ENCODE measurements at regions not wholly inside any gene's neighbourhood (a gene's known extent, or its start where the extent isn't known, plus 50 kb on each side); places are given as distances from the start of the nearest gene placed in this dataset.

DNA sequence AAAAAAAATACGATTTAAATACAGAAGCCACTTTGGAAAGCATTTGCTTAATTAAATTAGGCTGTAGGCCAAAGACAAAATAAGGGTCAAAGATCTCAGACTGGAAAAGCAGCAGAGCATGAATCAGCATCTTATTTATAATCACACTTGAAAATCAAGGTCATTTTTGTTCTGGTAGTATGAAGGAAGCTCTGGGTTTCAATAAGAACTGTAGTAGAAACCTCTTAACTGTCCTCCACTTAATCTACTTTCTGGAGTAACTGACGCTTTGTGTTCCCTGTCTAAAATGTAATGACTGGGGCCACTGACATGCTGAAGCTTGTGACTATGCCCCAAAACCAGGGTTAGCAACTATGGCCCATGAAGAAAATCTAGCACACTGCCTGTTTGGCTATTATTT, 450.7 kb upstream of the ZP4 start:
- Histone ChIP-seq H3K9ac (ENCODE audit: low read depth, low read length, poor library complexity, severe bottlenecking) (no peak overlapping the region), H2AFZ (ENCODE audit: low read length) (no peak overlapping the region), H3F3A (ENCODE audit: low read depth) (no peaks in the 10 kb centered on the region), H3K27me3 (ENCODE audit: insufficient read depth, low read length, poor library complexity, severe bottlenecking) (no peaks in the 10 kb centered on the region), H4K20me1 (ENCODE audit: insufficient read depth, low read length, poor library complexity, severe bottlenecking) (no peaks in the 10 kb centered on the region), H3K79me2 (ENCODE audit: insufficient read depth, low read length) (no peaks in the 10 kb centered on the region), H3K4me2 (ENCODE audit: low read depth, low read length, poor library complexity, severe bottlenecking) (no peak overlapping the region), H3K4me3 (ENCODE audit: low read length, poor library complexity, severe bottlenecking) (no peak overlapping the region), H3K4me1 (ENCODE audit: insufficient read depth, low read length, poor library complexity, severe bottlenecking) (no peaks in the 10 kb centered on the region), H3K36me3 (ENCODE audit: insufficient read depth, low read length) (no peaks in the 10 kb centered on the region), H3K9me2 (replicated peaks; ENCODE audit: low read depth, low read length) (no peaks in the 10 kb centered on the region), H3K9me3 (ENCODE audit: insufficient read depth, low read depth, low read length) (no peaks in the 10 kb centered on the region; the same call in 1 of the 2 replicates)
- TF ChIP-seq EZH2phosphoT487 (IDR thresholded peaks at IDR 0.05; ENCODE audit: borderline replicate concordance) (no peak), CTCF (conservative IDR thresholded peaks at IDR 0.05; ENCODE audit: low read length) (no peak)

DNA sequence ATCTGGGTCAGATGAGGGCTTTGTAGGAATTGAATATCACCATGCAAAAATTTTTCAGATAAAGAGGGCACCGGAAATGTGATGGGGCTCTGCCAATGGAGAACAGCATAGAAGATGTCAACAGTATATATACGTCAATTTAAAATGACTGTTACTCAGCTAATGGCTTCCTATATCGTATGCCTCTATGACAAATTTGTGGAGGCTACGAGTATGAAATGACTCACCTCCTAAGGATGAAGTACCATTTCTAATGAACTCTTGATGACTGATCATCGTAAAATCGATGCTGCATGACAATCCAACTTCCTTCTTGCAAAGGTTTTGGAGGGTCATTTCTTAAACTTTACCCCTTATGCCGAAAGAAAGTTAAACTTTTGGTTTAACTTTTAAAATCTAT, 450.3 kb upstream of the ZP4 start:
- H3K36me3 ChIP-seq (ENCODE audit: insufficient read depth, low read length) = no peaks in the 10 kb centered on the region
- H3F3A ChIP-seq (ENCODE audit: low read depth) = no peaks in the 10 kb centered on the region
- no peak overlapping the region for H3K9ac ChIP-seq (ENCODE audit: low read depth, low read length, poor library complexity, severe bottlenecking)
- no peaks in the 10 kb centered on the region for H3K27me3 ChIP-seq (ENCODE audit: insufficient read depth, low read length, poor library complexity, severe bottlenecking)
- TF ChIP-seq CTCF (conservative IDR thresholded peaks at IDR 0.05; ENCODE audit: low read length) (no peak), EZH2phosphoT487 (IDR thresholded peaks at IDR 0.05; ENCODE audit: borderline replicate concordance) (no peak)
- H3K9me3 ChIP-seq (ENCODE audit: insufficient read depth, low read depth, low read length) = no peaks in the 10 kb centered on the region; the same call in 1 of the 2 replicates
- H3K4me1 ChIP-seq (ENCODE audit: insufficient read depth, low read length, poor library complexity, severe bottlenecking) = no peaks in the 10 kb centered on the region
- no peaks in the 10 kb centered on the region for H3K79me2 ChIP-seq (ENCODE audit: insufficient read depth, low read length)
- H3K4me2 ChIP-seq (ENCODE audit: low read depth, low read length, poor library complexity, severe bottlenecking) = no peak overlapping the region
- H2AFZ ChIP-seq (ENCODE audit: low read length) = no peak overlapping the region
- no peaks in the 10 kb centered on the region for H4K20me1 ChIP-seq (ENCODE audit: insufficient read depth, low read length, poor library complexity, severe bottlenecking)
- H3K9me2 ChIP-seq (replicated peaks; ENCODE audit: low read depth, low read length) = no peaks in the 10 kb centered on the region
- no peak overlapping the region for H3K4me3 ChIP-seq (ENCODE audit: low read length, poor library complexity, severe bottlenecking)

DNA sequence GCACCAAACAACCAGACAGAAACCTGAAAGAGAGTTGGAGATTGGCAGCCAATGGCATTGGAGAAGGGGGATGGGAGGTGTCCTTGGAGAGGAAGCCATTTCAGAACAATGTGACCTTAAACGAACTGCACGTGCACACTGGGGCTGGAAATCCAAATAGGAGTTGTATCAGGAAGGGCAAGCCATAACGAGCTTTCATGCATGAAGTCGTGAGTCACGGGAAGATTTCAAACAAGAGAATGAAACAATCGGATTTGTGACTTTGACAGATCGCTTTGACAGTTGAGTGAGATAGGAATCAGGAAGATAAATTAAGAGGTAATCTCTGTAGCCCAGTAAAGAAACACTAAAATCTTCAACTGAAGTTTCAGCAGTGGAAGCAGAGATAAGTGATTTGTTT, 445.8 kb upstream of the ZP4 start:
- Histone ChIP-seq H3K36me3 (ENCODE audit: insufficient read depth, low read length) (no peaks in the 10 kb centered on the region), H3K4me3 (ENCODE audit: low read length, poor library complexity, severe bottlenecking) (no peak overlapping the region)

More for the DNA sequence above, 445.8 kb upstream of the ZP4 start:
- H3F3A ChIP-seq (ENCODE audit: low read depth) = no peaks in the 10 kb centered on the region
- TF ChIP-seq CTCF (conservative IDR thresholded peaks at IDR 0.05; ENCODE audit: low read length) (no peak), EZH2phosphoT487 (IDR thresholded peaks at IDR 0.05; ENCODE audit: borderline replicate concordance) (no peak)
- H3K9me3 ChIP-seq (ENCODE audit: insufficient read depth, low read depth, low read length) = no peaks in the 10 kb centered on the region
- no peaks in the 10 kb centered on the region for H3K4me1 ChIP-seq (ENCODE audit: insufficient read depth, low read length, poor library complexity, severe bottlenecking)
- H3K4me2 ChIP-seq (ENCODE audit: low read depth, low read length, poor library complexity, severe bottlenecking) = no peak overlapping the region
- H4K20me1 ChIP-seq (ENCODE audit: insufficient read depth, low read length, poor library complexity, severe bottlenecking) = no peaks in the 10 kb centered on the region
- no peak overlapping the region for H3K9ac ChIP-seq (ENCODE audit: low read depth, low read length, poor library complexity, severe bottlenecking)
- H3K27me3 ChIP-seq (ENCODE audit: insufficient read depth, low read length, poor library complexity, severe bottlenecking) = no peaks in the 10 kb centered on the region
- no peak overlapping the region for H2AFZ ChIP-seq (ENCODE audit: low read length)
- H3K79me2 ChIP-seq (ENCODE audit: insufficient read depth, low read length) = no peaks in the 10 kb centered on the region
- H3K9me2 ChIP-seq (replicated peaks; ENCODE audit: low read depth, low read length) = no peaks in the 10 kb centered on the region
